ENCODE measurements at regions not wholly inside any gene's neighbourhood (a gene's known extent, or its start where the extent isn't known, plus 50 kb on each side); places are given as distances from the start of the nearest gene placed in this dataset.
"Not testable (repeated sequence)": the region's sequence is repeated elsewhere in the genome, so short reads cannot be mapped to it uniquely, and the experiment has no call there.

DNA sequence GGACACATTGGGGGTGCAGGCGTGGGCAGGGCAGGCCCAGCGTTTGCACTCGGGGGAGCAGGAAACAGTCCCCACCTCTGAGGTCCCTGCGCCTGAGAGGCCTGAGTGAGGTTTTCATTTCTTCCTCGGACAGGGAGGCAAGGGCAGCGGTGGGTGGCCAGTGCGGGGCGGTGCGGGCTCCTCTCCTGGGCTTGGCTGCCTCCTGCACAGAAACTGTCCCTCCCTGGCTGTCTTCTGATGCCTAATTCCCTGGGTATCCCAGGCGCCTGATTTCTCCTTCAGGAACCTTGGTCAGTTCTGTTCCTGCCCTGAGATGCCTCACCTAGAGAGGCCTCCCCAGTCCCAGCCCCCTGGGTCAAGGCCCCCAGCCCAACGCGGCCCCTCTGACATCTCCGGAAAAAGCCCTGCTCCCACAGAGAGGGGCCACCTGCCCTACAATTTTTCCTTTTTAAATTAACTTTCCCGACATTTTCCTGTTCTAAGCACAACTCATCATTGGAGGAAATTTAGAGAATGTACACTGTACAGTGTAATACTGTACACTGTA, 260.3 kb downstream of the ADGRD1 start:
- no peak for DNase-seq

DNA sequence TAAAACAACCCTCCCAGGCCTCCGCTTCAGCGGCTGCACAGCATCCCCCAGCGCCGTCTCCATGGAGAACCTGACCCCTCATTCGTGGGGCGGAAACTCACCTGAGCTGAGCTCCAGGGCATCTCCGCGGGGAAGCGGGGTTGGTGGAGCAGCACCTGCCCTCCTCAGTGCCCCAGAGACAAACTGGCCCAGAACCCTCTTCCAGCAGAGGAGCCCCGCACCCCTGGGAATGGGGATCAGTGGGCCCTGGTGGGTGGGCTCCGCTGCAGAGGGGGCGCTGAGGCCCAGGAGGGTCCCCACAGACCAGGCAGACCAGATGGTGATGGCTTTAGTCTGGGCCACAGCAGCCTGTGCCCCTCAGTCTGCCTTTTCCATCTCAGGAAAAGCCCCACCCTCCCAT, 261.2 kb downstream of the ADGRD1 start:
- DNase-seq: not testable (repeated sequence)

- not testable (repeated sequence) for DNase-seq
These were observed 262.9 kb downstream of the ADGRD1 start for GRCh38 chr12:131216587-131216986.

- DNase-seq: no peak
These were observed 263.4 kb downstream of the ADGRD1 start for GRCh38 chr12:131217024-131217586.

- no peak for DNase-seq
These were observed 264.6 kb downstream of the ADGRD1 start for GRCh38 chr12:131218026-131218922.

- DNase-seq: no peak
These were observed 265.4 kb downstream of the ADGRD1 start for GRCh38 chr12:131218923-131219669.

GRCh38 chr12:131219670-131220330, 266.1 kb downstream of the ADGRD1 start:
- no peak for DNase-seq

- no peak for DNase-seq
These were observed 266.6 kb downstream of the ADGRD1 start for GRCh38 chr12:131220331-131220685.

DNA sequence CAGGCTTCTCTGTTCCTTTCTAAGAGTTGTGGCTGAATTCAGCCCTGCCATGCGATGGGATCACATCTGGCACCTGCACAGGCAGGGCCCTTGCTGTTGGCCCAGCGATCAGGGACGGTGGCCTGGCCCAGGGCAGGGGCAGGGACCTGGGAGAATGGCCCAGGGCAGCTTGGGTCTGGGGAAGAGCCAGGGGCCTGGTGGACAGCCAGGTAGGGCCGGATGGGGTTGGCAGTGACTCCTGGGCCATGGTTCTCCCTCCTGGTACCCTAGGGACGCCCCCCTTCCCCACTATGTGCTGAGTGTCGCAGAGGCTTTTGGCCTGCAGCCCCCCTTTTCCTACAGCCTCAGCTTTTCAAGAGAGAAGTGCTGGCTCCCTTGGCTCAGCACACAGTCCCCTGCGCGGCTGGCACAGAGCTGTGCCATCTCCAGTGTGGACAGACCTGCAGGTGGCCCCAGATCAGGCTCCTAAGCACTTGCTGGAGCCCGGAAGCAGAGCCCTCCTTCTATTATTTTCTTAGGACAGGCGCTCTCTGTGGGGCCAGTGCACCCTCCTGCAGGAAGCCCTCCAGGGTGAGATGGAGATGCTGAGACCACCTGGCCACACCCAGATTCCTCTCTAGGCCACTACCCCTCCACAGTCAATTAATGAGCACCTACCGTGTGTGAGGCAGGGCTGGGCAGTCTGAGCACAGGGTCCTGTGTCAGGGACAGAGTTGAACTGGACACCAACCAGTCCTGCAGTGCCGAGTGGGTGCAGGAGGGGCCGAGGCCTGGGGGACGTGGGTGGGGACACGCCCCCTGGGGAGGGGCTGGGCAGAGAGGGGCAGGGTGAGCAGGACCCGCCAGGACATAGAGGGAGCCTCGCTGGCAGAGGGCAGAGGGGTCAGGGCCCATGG, 267.6 kb downstream of the ADGRD1 start:
- DNase-seq: no peak

- DNase-seq: no peak
These were observed 268.2 kb downstream of the ADGRD1 start for GRCh38 chr12:131221957-131222328.

DNA sequence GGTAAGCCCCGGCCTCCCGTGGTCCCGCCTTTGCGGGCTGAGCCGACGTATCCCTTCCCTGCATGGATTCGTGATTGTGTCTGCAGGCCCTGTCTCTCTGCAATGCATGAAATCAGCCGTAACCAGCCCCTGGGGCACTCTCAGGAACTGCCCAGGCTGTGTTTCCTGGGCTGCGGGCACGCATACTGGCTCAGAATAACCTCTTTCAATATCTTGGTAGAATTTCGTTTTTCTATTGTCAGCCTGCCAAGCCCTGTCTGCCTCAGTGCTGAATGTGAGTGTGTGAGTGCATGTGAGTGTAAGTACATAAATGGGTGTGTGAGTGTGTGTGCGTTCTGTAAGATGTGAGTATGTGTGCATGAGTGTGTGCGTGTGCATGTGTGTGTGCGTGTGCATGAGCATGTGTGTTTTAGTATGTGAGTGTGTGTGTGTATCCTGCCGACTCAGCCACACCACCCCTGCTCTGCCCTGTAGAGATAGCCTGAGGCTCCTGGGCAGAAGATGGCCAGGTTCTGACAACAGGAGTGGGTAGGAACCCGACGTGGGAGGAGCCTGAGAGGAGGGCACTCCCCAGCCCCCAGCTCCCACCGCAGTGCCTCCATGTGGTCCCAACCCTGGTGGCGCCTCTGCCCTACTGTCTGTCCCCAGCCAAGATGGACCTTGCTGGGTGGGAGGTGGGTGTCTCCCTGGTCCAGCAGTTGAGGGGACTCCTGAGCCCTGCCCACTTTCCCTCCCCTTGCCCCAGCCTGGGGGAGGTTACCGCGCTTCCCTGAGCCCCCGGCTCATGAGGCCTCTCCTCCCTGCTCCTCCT, 268.8 kb downstream of the ADGRD1 start:
- no peak for DNase-seq

DNA sequence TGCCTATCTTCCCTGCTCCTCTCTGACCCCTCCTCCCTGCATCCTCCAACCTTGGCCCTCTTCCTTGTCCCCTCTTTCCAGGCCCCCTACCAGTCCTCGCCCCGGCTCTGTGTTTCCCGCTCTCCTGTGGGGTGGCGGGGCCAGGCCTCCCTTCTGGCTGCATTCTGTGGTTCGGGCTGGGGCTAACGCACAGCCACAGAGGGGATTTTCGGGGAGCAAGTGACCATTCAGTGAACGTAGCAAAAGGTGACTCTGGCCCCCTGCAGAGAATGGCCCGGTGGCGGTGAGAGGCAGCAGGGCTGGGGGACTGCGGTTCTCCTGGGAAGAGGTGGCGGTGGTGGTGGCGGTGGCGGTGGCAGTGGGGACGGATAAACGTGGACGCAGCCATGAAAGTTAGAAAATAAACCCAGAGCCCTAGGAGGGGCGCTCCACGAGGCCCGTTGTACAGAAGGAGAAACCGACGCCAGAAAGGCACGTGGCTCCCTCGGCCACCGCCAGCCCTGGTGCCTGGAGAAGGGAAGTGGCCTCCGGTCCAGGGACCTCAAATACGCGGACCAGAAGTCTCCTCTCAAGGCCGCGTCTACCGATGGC, 269.6 kb downstream of the ADGRD1 start:
- DNase-seq: no peak

- no peak for DNase-seq
These were observed 270.1 kb downstream of the ADGRD1 start for GRCh38 chr12:131223791-131224225.

GRCh38 chr12:131224226-131225065, 270.7 kb downstream of the ADGRD1 start:
- DNase-seq: not testable (repeated sequence)

DNA sequence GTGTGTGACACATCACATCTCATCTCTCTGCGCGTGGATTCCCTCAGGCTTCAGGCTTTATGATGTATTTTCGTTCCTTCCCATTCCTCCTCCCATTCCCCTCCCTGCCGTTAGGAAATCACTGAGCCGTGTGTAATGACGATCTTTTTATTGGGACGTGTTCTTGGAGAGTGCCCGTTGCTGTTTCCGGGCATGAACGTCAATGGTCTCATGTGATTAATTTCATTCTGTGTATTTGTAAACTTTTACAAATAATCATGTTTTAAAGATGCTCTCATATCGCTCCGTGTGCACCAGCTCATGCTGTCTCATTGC, 271.3 kb downstream of the ADGRD1 start:
- DNase-seq: not testable (repeated sequence)

- no peak for DNase-seq
These were observed 272.9 kb downstream of the ADGRD1 start for GRCh38 chr12:131226345-131227265.

GRCh38 chr12:131227641-131228040, 273.9 kb downstream of the ADGRD1 start:
- not testable (repeated sequence) for DNase-seq

GRCh38 chr12:131229079-131229425, 275.3 kb downstream of the ADGRD1 start:
- DNase-seq: not testable (repeated sequence)
